Smooth muscle cell (in vitro differentiated cells): ENCODE measurements at regions not wholly inside any gene's neighbourhood (a gene's known extent, or its start where the extent isn't known, plus 50 kb on each side); places are given as distances from the start of the nearest gene placed in this dataset.
A peak's percentile ranks its signal among the peaks of the same experiment; 100 is the strongest.

Source experiments
- DNase-seq: peaks from one replicate; lab custom pipeline; 2025; ENCODE audit not compliant: unreplicated experiment; lab: John Stamatoyannopoulos, UW
- H2AFZ ChIP-seq: fragments of 200-600 bp; sonication (generic); 2 replicates; pipeline ENCODE4 v1.6.0; 2016; ENCODE audit warnings: antibody characterized with exemption, low read depth, mild to moderate bottlenecking
- H3F3A ChIP-seq: fragments of 200-600 bp; sonication (generic); 2 replicates; pipeline ENCODE4 v1.6.0; 2017; ENCODE audit warnings: antibody characterized with exemption, low read depth
- H3K27ac ChIP-seq: fragments of 200-600 bp; sonication (generic); 2 replicates; pipeline ENCODE4 v1.5.1; 2016; ENCODE audit warnings: low read depth, mild to moderate bottlenecking
- H3K27me3 ChIP-seq: fragments of 200-600 bp; sonication (generic); 2 replicates; pipeline ENCODE4 v1.6.1; 2016; ENCODE audit warnings: low read depth, mild to moderate bottlenecking
- H3K36me3 ChIP-seq: fragments of 200-600 bp; sonication (generic); 2 replicates; pipeline ENCODE4 v1.5.1; 2016; ENCODE audit warnings: low read depth
- H3K4me1 ChIP-seq: fragments of 200-600 bp; sonication (generic); 2 replicates; pipeline ENCODE4 v1.5.1; 2016; ENCODE audit warnings: low read depth
- H3K4me2 ChIP-seq: fragments of 200-600 bp; sonication (generic); 2 replicates; pipeline ENCODE4 v1.6.0; 2016; ENCODE audit warnings: mild to moderate bottlenecking
- H3K4me3 ChIP-seq: fragments of 200-600 bp; sonication (generic); 2 replicates; pipeline ENCODE4 v1.5.1; 2016; ENCODE audit warnings: mild to moderate bottlenecking
- H3K79me2 ChIP-seq: fragments of 200-600 bp; sonication (generic); 2 replicates; pipeline ENCODE4 v1.6.0; 2016; ENCODE audit warnings: low read depth, mild to moderate bottlenecking
- H3K9ac ChIP-seq: fragments of 200-600 bp; sonication (generic); 2 replicates; pipeline ENCODE4 v1.6.0; 2016; ENCODE audit warnings: low read depth
- H3K9me3 ChIP-seq: fragments of 200-600 bp; sonication (generic); replicated peaks from 2 replicates; pipeline ENCODE4 v1.5.1; 2016; ENCODE audit warnings: low read depth
- H4K20me1 ChIP-seq: fragments of 200-600 bp; sonication (generic); 2 replicates; pipeline ENCODE4 v1.6.0; 2016; ENCODE audit warnings: low read depth
- WGBS: methylation state at CpG from one replicate; pipeline ENCODE4 v1.1.7; 2016; ENCODE audit warnings: low lambda C conversion rate; 5-methylcytosine and 5-hydroxymethylcytosine counted together
- TF ChIP-seq, protein P1 (sequence below): fragments of 200-600 bp; sonication (generic); IDR thresholded peaks from 2 replicates; pipeline ENCODE4 v1.5.1; 2017; ENCODE audit warnings: borderline replicate concordance, mild to moderate bottlenecking, antibody characterized with exemption; ENCODE audit not compliant: insufficient read depth, poor library complexity, severe bottlenecking

DNA sequence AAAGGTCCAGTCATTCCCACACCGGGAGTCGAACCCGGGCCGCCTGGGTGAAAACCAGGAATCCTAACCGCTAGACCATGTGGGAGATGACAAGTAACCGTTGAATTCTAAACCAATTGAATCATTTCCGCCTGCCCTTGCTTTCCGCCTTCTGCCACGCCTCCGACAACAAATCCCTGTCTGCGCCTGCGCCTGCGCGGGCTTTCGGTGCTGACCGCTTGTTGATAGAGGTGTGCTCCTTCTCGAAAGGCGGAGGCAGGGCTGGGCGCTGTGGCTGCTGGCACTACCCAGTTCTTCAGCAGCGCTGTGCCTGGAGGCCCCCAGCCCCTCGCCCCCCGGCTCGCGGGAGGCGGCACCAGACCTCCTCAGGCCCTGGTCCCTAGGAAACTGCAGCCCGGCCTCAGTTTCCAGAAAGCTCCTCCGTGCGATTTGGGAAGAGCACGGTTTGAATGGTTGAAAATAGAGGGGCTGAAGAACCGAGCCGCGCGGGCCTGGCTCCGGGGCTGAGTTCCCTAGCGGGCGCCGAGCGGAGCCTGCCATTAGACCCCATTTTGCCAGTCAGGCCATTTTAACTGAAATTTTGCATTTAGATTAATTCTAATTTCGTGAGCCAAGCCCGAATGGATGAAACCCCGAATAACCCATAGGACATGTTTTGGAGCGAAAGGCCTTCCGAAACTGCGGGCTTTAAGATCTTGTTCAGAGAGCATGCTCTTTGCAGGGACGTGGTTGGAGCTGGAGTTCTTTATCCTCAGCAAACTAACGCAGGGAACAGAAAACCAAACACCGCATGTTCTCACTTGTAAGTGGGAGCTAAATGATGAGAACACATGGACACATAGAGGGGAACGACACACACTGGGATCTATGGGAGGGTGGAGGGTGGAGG lies 219.3 kb upstream of the ATP10A start:
- H3K27ac ChIP-seq = peak overlapping the region; percentile 66
- H3F3A ChIP-seq = no peaks in the 10 kb centered on the region
- H4K20me1 ChIP-seq = no peaks in the 10 kb centered on the region
- DNase-seq = peak; percentile 94
- TF ChIP-seq, protein P1, sequence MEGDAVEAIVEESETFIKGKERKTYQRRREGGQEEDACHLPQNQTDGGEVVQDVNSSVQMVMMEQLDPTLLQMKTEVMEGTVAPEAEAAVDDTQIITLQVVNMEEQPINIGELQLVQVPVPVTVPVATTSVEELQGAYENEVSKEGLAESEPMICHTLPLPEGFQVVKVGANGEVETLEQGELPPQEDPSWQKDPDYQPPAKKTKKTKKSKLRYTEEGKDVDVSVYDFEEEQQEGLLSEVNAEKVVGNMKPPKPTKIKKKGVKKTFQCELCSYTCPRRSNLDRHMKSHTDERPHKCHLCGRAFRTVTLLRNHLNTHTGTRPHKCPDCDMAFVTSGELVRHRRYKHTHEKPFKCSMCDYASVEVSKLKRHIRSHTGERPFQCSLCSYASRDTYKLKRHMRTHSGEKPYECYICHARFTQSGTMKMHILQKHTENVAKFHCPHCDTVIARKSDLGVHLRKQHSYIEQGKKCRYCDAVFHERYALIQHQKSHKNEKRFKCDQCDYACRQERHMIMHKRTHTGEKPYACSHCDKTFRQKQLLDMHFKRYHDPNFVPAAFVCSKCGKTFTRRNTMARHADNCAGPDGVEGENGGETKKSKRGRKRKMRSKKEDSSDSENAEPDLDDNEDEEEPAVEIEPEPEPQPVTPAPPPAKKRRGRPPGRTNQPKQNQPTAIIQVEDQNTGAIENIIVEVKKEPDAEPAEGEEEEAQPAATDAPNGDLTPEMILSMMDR = no peak
- H3K9me3 ChIP-seq = no peaks in the 10 kb centered on the region
- peak overlapping the region; percentile 40 for H3K9ac ChIP-seq
- 4% methylated on average over 47 of the region's 48 CpGs for WGBS
- peak overlapping the region; percentile 94 for H2AFZ ChIP-seq
- no peaks in the 10 kb centered on the region for H3K27me3 ChIP-seq
- H3K4me3 ChIP-seq = peak overlapping the region; percentile 71
- H3K4me1 ChIP-seq = peaks cover 22% of the 10 kb centered on the region
- H3K79me2 ChIP-seq = no peaks in the 10 kb centered on the region
- H3K36me3 ChIP-seq = no peaks in the 10 kb centered on the region
- peak overlapping the region; percentile 87 for H3K4me2 ChIP-seq

DNA sequence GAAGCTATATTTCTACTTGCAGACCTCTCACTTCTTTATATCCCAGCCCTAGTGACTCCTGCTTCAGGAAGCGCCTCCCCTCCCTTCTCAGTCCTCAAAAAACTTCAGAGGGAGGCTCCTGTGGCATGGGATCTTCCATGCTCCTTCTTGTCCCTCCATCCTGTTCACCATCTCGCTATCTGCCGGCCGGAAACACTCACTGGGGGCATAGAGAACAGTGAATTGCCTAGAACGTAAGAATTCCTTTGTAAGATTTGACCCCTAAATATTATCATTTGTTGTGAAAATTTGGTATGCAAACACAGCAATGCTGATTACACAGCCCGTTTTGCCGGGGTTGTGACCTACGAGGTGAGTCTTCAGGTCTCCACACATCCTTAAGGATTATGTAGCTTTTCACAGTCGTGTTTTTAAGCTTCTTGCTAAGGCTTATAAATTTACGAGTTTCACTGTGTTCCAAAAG lies 218.7 kb upstream of the ATP10A start:
- Histone ChIP-seq H3K27me3 (no peaks in the 10 kb centered on the region), H3K4me1 (peaks cover 16% of the 10 kb centered on the region), H3K4me3 (peak overlapping the region; percentile 24), H2AFZ (no peak overlapping the region), H4K20me1 (no peaks in the 10 kb centered on the region), H3K27ac (peak overlapping the region; percentile 35), H3K36me3 (no peaks in the 10 kb centered on the region), H3K9ac (no peak overlapping the region), H3K79me2 (no peaks in the 10 kb centered on the region), H3K4me2 (peak overlapping the region; percentile 37), H3K9me3 (no peaks in the 10 kb centered on the region), H3F3A (no peaks in the 10 kb centered on the region)
- DNase-seq = no peak
- WGBS = 32% methylated on average over 10 of the region's 10 CpGs
- TF ChIP-seq, protein P1 = no peak

DNA sequence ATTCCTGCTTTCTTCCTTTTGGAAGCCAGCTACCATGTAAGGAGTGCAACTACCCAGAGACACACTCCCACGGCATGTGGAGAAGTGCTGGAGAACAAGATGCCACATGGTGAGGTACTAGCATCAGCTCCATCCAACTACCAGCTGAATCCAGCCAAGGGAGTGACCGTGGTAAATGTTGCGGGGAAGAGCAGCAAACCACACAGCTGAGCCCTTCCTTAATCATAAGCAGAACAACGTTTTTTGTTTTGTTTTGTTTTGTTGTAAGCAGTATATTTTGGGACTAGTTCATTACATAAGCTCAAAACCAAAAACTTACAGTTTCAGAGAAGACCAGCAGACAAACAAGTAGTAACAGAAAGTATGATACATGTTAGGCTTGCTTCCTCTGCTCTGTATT lies 212.6 kb upstream of the ATP10A start:
- H3K9ac ChIP-seq = no peak overlapping the region
- no peak overlapping the region for H3K27ac ChIP-seq
- no peak overlapping the region for H2AFZ ChIP-seq
- H3F3A ChIP-seq = no peaks in the 10 kb centered on the region
- no peaks in the 10 kb centered on the region for H3K9me3 ChIP-seq
- TF ChIP-seq, protein P1 = no peak
- no peaks in the 10 kb centered on the region for H4K20me1 ChIP-seq
- no peak for DNase-seq
- H3K27me3 ChIP-seq = no peaks in the 10 kb centered on the region
- 93% methylated on average over 4 of the region's 4 CpGs for WGBS
- no peak overlapping the region for H3K4me3 ChIP-seq
- H3K4me2 ChIP-seq = no peak overlapping the region
- no peaks in the 10 kb centered on the region for H3K4me1 ChIP-seq
- no peaks in the 10 kb centered on the region for H3K36me3 ChIP-seq
- no peaks in the 10 kb centered on the region for H3K79me2 ChIP-seq
